SU-DHL-6 (cell line): ENCODE measurements at regions not wholly inside any gene's neighbourhood (a gene's known extent, or its start where the extent isn't known, plus 50 kb on each side); places are given as distances from the start of the nearest gene placed in this dataset.

Experiments
- CTCF ChIP-seq: fragments of 200-600 bp; sonication (generic); IDR thresholded peaks from one replicate; pipeline ENCODE4 v1.5.1; 2017; ENCODE audit warnings: antibody characterized with exemption, mild to moderate bottlenecking, low read length, moderate library complexity; ENCODE audit not compliant: insufficient read depth, poor library complexity, severe bottlenecking
- EZH2phosphoT487 ChIP-seq: fragments of 200-600 bp; sonication (generic), shearing (Covaris generic); conservative IDR thresholded peaks from 2 replicates; pipeline ENCODE4 v1.6.1; 2018; ENCODE audit warnings: mild to moderate bottlenecking, antibody characterized with exemption, low read length, moderate library complexity, mixed read lengths

DNA sequence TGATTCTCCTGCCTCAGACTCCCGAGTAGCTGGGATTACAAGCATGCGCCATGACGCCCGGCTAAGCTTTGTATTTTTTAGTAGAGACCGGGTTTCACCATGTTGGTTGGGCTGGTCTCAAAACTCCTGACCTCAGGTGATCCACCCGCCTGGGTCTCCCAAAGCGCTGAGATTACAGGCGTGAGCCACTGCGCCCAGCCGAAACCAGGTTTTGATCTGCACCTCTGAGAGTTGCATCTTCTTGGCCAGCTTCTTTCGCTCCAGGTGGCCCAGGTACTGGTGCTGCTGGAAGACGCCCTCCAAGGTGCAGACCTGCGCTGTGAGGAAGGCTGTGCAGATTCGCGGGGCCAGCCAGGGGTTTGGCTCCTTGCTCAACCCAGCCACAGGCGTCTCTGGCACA lies 275.4 kb upstream of the LRRC3B start:
- TF ChIP-seq CTCF = no peak
- no peak for TF ChIP-seq EZH2phosphoT487
